Esophagus muscularis mucosa (tissue), 4 donors: ENCODE measurements at regions not wholly inside any gene's neighbourhood (a gene's known extent, or its start where the extent isn't known, plus 50 kb on each side); places are given as distances from the start of the nearest gene placed in this dataset.

Experiments
- DNase-seq: peaks from one replicate; pipeline ENCODE4 v3.0.0-alpha.2; 2017; ENCODE audit errors: extremely low spot score
- H3K27ac ChIP-seq, 4 donors: fragments of 200-600 bp; sonication (generic); replicated peaks in 1 of 4; 1 replicate in 3 of 4; 2 replicates in 1 of 4; pipeline ENCODE4 v1.5.1; 2016 to 2019; ENCODE audit warnings: mild to moderate bottlenecking in 1 of 4
- H3K27me3 ChIP-seq, 4 donors: fragments of 200-600 bp; sonication (generic); one replicate each; pipeline versions ENCODE4 v1.5.1 to v1.6.0; 2016 to 2019
- H3K36me3 ChIP-seq, 4 donors: fragments of 200-600 bp; sonication (generic); one replicate each; pipeline ENCODE4 v1.5.1; 2016 to 2019
- H3K4me1 ChIP-seq, 4 donors: fragments of 200-600 bp; sonication (generic); one replicate each; pipeline ENCODE4 v1.5.1; 2016 to 2019
- H3K4me3 ChIP-seq, 4 donors: fragments of 200-600 bp; sonication (generic); 1 replicate in 2 of 4; 2 replicates in 2 of 4; pipeline ENCODE4 v1.5.1; 2016 to 2019; ENCODE audit warnings: mild to moderate bottlenecking in 4 of 4, moderate library complexity in 1 of 4
- H3K9me3 ChIP-seq, 4 donors: fragments of 200-600 bp; sonication (generic); 1 replicate in 3 of 4; 2 replicates in 1 of 4; pipeline ENCODE4 v1.5.1; 2016 to 2019
- CTCF ChIP-seq, 3 experiments: fragments of 200-600 bp in 2 of 3; fragments of 450-650 bp in 1 of 3; sonication (generic) in 2 of 3; IDR thresholded peaks; one replicate each; pipeline ENCODE4 v1.5.1; 2017 to 2019; ENCODE audit warnings: antibody characterized with exemption in 3 of 3, mild to moderate bottlenecking in 2 of 3, moderate library complexity in 1 of 3
- EP300 ChIP-seq: sonication (generic); formaldehyde crosslinking; IDR thresholded peaks from one replicate; pipeline ENCODE4 v1.6.1; 2017; ENCODE audit warnings: antibody characterized with exemption
- POLR2A ChIP-seq: fragments of 450-650 bp; IDR thresholded peaks from one replicate; pipeline ENCODE4 v1.6.1; 2017; ENCODE audit warnings: antibody characterized with exemption, moderate library complexity, mild to moderate bottlenecking, low read depth
- POLR2AphosphoS5 ChIP-seq, 2 donors: sonication (generic); formaldehyde crosslinking; IDR thresholded peaks; one replicate each; pipeline ENCODE4 v1.6.1; 2017; ENCODE audit warnings: antibody characterized with exemption in 2 of 2
- WGBS: methylation state at CpG from one replicate; pipeline ENCODE4 v1.1.5; 2018; 5-methylcytosine and 5-hydroxymethylcytosine counted together
- intact Hi-C: fragments of 100-400 bp; cut with DNase I; formaldehyde crosslinking; loops from one replicate; pipeline ENCODE4 v1.15.1; 2023

- Histone ChIP-seq H3K27ac (no peak overlapping the region), H3K27me3 (peaks cover 0 to 62% (median 2%) of the 10 kb centered on the region in 4 donors), H3K9me3 (no peaks in the 10 kb centered on the region), H3K36me3 (no peaks in the 10 kb centered on the region), H3K4me3 (no peak overlapping the region), H3K4me1 (no peaks in the 10 kb centered on the region)
- DNase-seq: no peak
- intact Hi-C loops: no loop called here
- WGBS: 18% methylated on average over 1 of the region's 1 CpG
- TF ChIP-seq EP300 (no peak), POLR2AphosphoS5 (IDR thresholded peaks at IDR 0.05) (no peak), POLR2A (no peak), CTCF (IDR thresholded peaks at IDR 0.05) (no peak)
Measured at GRCh38 chr17:36696805-36697204, 95.4 kb downstream of the MRM1 start.

- Histone ChIP-seq H3K27ac (no peak overlapping the region), H3K27me3 (peaks cover 0 to 74% (median 2%) of the 10 kb centered on the region in 4 donors), H3K4me1 (no peaks in the 10 kb centered on the region), H3K36me3 (no peaks in the 10 kb centered on the region), H3K4me3 (no peak overlapping the region), H3K9me3 (no peaks in the 10 kb centered on the region)
- no peak for DNase-seq
- 34% methylated on average over 16 of the region's 16 CpGs for WGBS
- TF ChIP-seq POLR2A (no peak), CTCF (IDR thresholded peaks at IDR 0.05) (no peak), EP300 (no peak), POLR2AphosphoS5 (IDR thresholded peaks at IDR 0.05) (no peak)
- intact Hi-C loops: no loop called here
Measured at GRCh38 chr17:36697903-36698530, 96.6 kb downstream of the MRM1 start.

GRCh38 chr17:36701429-36702099 lies 100.2 kb downstream of the MRM1 start:
- Histone ChIP-seq H3K27ac (no peak overlapping the region), H3K4me1 (peaks cover 0 to 7% (median 6%) of the 10 kb centered on the region in 4 donors), H3K4me3 (no peak overlapping the region), H3K36me3 (no peaks in the 10 kb centered on the region), H3K9me3 (no peaks in the 10 kb centered on the region), H3K27me3 (peaks cover 0 to 92% (median 4%) of the 10 kb centered on the region in 4 donors)
- 78% methylated on average over 13 of the region's 13 CpGs for WGBS
- DNase-seq: no peak
- intact Hi-C loops: no loop called here
- no peak for TF ChIP-seq EP300
- TF ChIP-seq POLR2AphosphoS5 (IDR thresholded peaks at IDR 0.05): no peak
- TF ChIP-seq POLR2A: no peak
- no peak for TF ChIP-seq CTCF (IDR thresholded peaks at IDR 0.05)

- DNase-seq: no peak
- peaks cover 0 to 85% (median 4%) of the 10 kb centered on the region in 4 donors for H3K27me3 ChIP-seq
- no peaks in the 10 kb centered on the region for H3K36me3 ChIP-seq
- no peak overlapping the region for H3K27ac ChIP-seq
- WGBS: 50% methylated on average over 1 of the region's 1 CpG
- intact Hi-C loops: no loop called here
- no peaks in the 10 kb centered on the region for H3K9me3 ChIP-seq
- H3K4me3 ChIP-seq: no peak overlapping the region
- peaks cover 0 to 7% (median 6%) of the 10 kb centered on the region in 4 donors for H3K4me1 ChIP-seq
- no peak for TF ChIP-seq POLR2AphosphoS5 (IDR thresholded peaks at IDR 0.05)
- TF ChIP-seq CTCF (IDR thresholded peaks at IDR 0.05): no peak
- TF ChIP-seq POLR2A: no peak
- no peak for TF ChIP-seq EP300
Measured at GRCh38 chr17:36702636-36703035, 101.3 kb downstream of the MRM1 start.
